T-helper 1 cell (primary cell): ENCODE measurements at regions not wholly inside any gene's neighbourhood (a gene's known extent, or its start where the extent isn't known, plus 50 kb on each side); places are given as distances from the start of the nearest gene placed in this dataset.
"Not testable (repeated sequence)": the region's sequence is repeated elsewhere in the genome, so short reads cannot be mapped to it uniquely, and the experiment has no call there.

Experiments
- DNase-seq, 5 donors: peaks; one replicate each; pipeline ENCODE4 v3.0.0-alpha.2; 2012 to 2020

DNA sequence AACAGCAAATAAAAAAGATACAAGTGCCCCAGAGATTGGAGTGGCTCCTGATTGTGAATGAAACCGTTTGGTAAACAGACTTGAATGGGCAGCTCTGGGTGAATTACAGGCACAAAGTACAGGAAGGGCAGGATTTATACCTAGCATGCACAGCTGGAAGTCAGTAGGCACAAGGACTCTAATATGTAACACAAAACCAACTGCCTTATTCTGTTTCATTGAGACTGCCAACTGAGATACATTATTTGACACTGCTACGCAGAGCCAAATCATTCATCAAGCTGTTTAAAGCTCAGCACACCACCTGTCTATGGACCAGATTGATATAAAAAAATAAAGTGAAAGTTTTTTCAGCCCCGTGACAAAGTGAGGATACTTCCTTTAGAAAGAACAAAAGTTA is 541.2 kb downstream of the NUP35 start:
- no peak for DNase-seq

DNA sequence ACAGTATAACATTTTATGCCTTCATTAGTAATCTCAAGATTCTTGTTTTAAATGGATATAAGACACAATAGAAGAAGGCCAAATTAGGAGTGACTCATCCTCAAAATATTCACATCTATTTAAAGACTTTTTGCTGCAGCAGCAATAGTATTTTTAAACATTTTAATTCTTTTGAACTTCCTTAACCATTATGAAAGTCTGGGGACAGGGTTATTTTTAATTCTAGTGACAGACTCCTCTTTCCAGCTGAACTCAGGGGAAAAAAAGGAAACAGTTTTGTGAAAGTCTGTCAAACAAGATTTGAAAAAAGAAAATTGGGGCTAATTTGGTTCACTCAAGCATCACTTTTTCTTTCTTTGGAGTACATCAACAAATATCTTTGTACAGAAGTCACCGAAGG is 541.8 kb downstream of the NUP35 start:
- no peak for DNase-seq

DNA sequence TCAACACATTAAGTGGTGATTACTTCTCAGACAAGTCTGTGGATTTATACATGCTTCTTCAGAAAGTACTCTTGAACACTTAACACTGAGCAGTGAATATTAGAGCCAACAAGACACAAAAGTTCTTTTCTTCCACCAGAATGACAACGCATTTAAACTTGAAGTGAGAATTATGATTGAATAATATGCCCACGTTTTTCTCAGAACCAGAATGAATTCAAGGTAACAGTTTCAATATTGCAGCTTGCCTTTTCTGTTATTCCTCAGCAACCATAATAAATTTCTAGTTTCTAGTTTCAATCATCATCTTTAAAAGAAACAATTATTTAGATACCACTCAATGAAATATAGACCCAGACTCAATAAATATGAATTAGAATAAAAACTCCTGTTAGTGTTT is 547.0 kb downstream of the NUP35 start:
- DNase-seq, result no peak

DNA sequence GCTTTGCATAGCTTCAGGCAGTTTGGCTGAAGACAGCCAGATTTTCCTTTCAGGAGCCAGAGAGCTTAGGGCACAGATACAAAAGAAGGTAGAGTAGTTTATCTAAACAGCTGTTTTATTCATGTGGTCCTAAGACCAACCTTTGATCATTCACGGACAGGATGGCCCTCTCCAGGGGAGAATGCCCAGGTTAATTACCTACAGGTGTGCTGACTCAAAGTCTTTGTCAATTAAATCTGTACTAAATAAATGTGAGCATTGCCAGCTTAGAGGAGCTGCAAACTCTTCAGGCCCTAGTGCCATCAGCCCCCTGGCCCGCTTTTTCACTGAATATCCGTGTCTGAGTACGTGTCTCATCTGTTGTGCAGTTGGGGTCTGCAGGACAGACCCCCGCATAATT is 554.7 kb downstream of the NUP35 start:
- no peak for DNase-seq

DNA sequence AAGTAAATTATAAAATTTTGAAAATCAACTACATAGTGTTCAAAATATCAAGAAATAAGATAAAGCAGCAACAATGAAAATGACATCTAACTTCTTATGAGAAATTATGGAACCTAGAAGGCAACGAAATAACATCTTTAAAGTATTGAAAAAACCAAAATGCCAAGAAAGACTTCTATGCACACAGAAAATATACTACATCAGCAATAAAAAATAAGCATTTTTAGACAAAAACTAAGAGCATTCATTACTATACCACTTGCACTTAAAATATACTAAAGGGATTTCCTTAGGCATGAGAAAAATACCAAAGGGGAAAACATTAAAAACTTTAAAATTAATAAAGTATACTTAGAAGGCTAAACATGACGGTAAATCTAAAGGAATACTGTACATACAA is 556.3 kb downstream of the NUP35 start:
- no peak for DNase-seq

DNA sequence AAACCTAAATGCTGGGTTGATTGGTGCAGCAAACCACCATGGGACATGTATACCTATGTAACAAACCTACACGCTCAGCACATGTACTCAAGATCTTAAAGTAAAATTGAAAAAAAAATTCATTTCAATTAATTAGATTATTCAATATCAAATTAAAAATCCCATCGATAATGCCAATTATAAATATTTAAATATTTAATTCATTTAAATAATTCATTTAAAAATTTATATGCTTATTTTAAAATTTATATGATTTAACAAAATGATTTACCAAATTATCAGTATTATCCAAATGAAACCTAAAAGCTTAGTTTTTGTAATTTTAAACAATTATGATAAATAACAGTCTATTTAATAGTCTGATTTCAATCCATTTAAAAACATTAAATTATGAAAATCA is 560.4 kb downstream of the NUP35 start:
- no peak for DNase-seq

DNA sequence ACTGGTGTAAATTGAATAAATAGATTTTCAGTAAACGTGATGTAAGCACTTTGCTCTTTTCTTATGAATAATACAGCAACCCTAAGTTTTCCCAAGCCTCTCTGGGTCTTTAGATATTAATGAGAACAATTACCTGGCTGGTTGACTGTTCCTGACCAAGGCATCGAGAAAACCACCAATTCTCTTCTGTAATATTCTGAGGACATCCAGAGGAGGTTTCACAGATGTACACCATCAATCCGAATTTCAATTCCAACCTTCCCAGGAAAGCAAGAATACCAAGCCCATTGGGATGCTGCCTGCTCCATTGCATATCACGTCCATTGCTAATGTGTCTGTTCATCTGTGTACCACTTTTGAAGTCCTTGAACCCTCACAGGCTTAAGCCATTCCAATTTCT is 571.8 kb downstream of the NUP35 start:
- no peak for DNase-seq

DNA sequence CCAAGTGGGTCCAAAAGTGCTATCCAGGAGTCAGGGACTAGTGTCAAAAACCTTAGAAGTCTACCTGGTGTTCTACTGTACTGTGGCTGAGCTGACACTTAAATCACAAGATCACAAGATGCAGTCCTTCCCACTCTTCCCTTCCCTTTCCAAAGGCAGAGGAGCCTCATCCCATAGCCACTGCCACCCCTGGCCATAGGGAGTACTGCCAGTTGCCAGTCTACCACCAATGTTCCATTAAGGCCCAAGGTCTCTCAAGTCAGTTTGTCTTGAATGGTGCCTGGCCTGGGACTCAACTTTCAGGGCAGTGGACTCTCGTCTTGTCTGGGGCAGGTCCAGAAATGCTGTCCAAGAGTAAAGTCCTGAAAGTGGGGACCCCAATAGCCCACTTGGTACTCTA is 585.6 kb downstream of the NUP35 start:
- no peak for DNase-seq

DNA sequence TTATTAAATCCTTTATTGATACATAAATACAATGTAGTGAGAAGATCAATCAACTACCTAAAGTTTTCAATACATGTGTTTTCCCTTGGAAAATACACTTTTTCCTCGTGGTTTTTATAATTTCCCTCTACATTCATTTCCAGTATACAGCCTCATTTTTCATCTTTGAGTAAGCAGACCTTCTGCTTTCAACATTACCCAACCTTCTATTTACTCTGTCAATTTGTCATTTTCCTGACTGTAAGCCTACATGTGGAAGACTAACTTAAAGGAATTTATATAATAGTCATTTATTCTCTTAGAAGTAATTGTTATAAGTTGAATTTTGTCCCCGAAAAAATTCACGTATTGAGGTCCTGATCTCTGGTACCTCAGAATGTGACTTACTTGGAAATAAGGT is 594.0 kb downstream of the NUP35 start:
- no peak for DNase-seq

DNA sequence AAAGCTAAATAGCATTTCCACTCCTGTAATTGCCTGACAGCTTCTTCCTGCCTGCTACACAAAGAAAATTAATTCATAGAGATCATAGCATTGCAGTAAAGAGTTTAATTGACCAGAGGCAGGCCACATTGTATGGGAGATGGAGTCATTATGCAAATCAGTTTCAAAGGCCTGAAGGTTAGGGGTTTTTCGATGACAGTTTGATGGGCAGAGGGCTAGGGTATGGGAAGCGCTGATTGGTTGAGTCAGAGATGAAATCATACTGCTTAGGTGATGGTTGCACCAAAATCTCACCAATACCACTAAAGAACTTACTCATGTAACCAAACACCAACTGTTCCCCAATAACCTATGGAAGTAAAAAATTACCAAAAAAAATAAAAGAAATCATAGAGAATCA is 599.0 kb downstream of the NUP35 start:
- no peak for DNase-seq

DNA sequence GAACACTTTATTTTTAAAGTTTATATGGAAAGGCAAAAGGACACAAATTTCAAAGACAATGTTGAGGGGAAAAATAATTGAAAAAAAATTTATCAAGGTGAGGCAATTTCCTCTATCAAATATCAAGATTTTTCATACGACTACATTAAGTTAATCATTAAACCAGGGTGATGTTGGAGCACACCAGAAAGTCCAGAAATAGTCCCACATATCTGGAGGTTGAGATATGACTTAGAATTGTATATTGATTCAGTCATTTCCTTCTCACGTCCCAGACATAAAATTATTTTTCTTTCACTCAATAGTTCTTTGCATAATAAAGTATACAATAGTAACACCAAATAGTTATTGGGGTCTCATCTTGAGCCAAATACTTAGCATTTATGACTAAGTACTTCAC is 605.1 kb downstream of the NUP35 start:
- no peak for DNase-seq

DNA sequence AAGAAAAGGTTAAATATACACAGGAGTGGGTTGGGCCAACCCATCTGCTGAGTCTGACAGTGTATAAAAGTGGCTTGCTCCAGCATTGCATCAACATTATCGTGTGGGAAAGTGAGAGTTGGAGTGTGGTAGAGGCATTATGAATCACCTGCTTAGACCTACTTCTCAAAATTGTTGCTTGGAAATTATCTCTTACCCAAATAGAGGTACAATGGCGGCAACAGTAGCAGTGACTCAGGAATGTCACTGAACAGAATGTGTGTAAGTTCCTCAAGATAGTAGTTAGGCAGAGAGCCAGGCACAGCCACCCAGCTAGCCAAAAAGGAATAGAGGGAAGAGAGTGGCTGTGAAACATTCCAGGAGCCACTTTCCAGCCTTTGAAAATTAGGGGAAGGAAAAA is 616.0 kb downstream of the NUP35 start:
- DNase-seq, result no peak

DNA sequence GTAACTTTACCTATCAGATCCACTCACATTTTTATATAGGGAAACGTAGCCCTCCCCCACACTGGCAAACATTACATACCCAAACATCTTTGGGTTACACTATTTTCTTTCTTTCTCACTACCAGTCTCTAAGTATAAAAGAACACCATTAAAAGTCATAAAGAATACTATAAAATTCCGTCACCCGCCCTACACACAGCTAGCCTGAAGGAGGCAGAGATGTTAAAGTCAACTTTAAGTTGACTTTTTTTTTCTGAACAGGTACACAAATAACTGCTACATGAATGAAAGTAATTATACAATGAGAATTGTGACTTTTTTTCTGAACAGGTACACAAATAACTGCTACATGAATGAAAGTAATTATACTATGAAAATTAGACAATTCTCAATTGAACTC is 628.3 kb downstream of the NUP35 start:
- no peak for DNase-seq

DNA sequence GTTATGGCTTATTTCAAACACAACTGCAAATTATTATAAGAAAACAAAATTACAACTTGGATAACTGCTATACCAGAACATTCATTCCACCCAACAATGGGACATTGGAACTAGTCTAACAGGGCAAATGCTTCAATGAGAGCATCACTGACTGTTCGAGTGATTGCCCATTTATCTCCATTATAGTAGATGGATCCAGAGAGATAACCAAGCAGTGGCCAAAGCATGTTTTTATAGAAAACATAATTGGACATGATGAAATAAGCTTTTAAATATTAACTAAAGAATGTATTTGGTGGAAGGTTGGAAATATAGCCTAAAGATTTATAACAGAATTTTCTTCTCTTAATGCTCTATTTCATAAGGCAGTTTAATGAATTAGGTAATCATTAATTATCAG is 634.8 kb downstream of the NUP35 start:
- DNase-seq, result no peak

DNA sequence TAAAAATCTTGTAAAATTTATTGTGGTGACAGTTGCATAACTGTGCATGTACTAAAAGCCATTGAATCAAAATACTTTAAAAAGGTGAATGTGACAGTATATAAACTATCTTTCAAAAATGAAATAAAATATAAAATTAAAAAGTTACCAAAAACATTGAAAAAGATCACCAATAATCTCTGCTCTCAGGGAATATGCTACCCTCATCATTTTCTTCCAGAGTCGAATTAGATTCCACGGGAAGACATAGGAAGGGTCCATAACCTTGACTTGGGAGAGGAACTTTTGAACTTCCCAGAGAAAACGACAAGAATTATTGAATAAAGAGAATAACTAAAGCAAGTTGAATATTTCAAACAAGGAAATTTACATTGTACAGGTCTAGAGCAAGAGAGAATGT is 649.5 kb downstream of the NUP35 start:
- no peak for DNase-seq

DNA sequence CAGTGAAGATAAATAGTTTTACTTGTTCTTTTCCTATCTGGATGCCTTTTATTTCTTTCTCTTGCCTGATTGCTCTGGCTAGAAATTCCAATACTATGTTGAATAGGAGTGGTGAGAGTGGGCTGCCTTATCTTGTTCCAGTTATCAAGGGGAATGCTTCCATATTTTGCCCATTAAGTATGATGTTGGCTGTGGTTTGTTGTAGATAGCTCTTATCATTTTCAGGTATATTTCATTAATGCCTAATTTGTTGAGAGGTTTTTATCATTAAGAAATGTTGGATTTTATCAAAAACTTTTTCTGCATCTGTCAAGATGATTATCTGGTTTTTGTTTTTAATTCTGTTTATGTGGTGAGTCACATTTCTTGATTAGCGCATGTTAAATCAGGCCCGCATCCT is 655.8 kb downstream of the NUP35 start:
- no peak for DNase-seq

DNA sequence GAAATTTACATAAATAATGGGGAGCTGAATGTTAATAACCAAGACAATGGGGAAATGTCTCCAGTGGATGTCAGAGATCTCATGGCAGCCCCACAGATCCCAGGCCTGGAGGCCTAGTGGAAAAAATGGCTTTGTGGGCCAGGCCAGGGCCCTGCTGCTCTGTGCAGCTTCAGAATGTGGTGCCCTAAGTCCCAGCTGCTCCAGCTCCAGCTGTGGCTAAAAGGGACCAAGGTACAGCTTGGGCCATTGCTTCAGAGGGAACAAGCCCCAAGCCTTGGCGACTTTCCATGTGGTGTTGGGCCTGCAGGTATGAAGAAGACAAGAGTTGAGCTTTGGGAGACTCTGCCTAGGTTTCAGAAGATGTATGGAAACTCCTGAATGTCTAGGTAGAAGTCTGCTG is 658.2 kb downstream of the NUP35 start:
- no peak for DNase-seq

DNA sequence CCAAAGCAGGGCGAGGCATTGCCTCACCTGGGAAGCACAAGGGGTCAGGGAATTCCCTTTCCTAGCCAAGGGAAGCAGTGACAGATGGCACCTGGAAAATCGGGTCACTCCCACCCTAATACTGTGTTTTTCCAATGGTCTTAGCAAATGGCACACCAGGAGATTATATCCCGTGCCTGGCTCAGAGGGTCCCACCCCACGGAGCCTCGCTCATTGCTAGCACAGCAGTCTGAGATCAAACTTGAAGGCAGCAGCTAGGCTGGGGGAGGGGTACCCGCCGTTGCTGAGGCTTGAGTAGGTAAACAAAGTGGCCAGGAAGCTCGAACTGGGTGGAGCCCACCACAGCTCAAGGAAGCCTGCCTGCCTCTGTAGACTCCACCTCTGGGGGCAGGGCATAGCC is 664.6 kb downstream of the NUP35 start:
- DNase-seq, result not testable (repeated sequence)

DNA sequence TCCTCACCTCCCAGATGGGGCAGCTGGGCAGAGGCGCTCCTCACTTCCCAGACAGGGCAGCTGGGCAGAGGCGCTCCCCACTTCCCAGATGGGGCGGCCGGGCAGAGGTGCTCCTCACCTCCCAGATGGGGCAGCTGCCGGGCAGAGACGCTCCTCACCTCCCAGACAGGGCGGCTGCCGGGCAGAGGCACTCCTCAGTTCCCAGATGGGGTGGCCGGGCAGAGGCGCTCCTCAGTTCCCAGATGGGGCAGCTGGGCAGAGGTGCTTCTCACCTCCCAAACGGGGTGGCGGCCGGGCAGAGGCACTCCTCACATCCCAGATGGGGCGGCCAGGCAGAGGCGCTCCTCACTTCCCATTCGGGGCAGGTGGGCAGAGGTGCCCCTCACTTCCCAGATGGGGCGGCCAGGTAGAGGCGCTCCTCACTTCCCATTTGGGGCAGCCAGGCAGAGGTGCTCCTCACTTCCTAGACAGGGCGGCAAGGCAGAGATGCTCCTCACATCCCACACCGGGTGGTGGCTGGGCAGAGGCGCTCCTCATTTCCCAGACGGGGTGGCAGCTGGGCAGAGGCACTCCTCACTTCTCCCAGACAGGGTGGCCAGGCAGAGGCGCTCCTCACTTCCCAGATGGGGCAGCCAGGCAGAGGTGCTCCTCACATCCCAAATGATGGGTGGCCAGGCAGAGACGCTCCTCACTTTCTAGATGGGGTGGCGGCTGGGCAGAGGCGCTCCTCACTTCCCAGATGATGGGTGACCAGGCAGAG is 668.1 kb downstream of the NUP35 start:
- not testable (repeated sequence) for DNase-seq

DNA sequence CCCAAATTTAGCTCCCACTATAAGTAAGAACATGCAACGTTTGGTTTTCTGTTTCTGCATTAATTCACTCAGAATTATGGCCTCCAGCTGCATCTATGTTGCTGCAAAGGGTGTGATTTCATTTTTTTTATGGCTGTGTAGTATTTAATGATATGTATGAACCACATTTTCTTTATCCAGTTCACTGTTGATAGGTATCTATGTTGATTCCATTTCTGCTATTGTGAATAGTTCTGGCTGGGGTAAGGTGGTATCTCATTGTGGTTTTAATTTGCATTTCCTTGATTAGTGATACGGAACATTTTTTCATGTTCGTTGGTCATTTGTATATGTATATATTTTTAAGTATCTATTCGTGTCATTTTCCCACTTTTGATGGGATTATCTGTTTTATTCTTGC is 674.3 kb downstream of the NUP35 start:
- no peak for DNase-seq

DNA sequence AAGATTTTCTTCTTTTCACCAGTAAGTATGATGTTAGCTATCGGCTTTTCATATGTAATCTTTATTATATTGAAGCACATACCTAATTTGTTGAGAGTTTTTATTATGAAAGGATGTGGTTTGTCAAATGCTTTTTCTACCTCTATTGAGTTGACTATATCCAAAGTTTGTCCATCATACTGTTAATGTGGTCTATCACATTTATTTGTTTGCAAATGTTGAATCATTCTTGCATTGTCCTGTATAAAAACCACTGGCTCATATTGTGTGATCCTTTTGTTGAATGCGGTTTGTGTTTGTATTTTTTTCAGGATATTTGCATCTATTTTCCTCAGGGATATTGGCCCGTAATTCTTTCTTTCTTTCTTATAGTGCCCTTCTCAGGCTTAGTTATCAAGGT is 675.5 kb downstream of the NUP35 start:
- DNase-seq, result no peak

DNA sequence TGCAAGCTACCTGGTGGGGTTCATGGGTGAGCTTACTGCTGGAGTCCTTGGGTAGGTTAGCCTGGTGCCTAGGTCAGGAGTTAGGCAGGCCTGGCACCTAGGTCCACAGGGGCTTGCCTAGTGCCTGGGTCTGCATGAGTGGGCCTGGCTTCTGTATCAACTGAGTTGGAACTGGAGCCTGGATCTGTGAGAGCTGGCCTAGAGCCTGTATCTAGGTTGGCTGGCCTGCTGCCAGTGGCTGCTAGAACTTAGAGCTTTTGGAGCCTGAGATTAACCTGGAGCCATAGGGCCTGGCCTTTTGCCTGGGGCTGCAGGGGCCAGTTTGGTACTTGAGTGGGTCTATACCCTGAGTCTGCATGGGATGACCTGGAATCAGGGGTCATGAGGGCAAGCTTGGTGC is 679.4 kb downstream of the NUP35 start:
- no peak for DNase-seq

DNA sequence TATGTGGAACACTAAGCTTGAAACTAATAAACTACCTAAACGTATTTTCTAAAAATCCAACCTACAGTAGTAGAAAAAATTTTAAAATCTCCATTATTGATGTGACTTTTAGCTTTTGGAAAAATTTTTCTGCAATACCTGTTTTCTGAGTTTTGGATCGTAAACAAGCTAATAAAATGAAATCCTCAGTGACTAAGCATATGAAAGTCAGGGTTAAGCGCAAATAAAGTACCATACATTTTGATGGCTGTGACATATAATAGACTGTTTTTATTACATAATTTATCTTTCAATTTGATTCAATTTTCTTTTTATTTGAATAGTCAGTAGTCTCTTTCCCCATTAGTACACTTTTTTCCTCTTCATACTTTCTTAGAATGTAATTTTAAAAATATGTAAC is 683.6 kb downstream of the NUP35 start:
- DNase-seq, result no peak

DNA sequence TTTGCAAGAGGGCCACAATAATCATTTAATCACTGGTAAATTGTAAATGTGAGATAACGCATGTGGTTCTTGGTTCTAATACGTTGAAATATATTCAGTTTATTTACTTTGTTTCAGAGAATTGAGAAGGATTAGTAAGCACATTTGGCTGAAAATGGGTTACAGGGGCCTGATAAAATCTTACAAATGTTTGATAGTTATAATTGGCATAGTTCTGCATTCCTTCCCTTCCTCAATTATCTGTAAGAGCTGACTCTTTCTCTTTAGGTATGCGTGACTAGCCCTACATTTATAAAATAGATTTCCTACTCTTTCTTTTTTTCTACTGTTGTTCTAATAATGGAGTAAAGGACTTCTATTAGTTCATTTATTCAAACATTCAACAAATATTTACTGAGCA is 685.2 kb downstream of the NUP35 start:
- DNase-seq, result no peak

DNA sequence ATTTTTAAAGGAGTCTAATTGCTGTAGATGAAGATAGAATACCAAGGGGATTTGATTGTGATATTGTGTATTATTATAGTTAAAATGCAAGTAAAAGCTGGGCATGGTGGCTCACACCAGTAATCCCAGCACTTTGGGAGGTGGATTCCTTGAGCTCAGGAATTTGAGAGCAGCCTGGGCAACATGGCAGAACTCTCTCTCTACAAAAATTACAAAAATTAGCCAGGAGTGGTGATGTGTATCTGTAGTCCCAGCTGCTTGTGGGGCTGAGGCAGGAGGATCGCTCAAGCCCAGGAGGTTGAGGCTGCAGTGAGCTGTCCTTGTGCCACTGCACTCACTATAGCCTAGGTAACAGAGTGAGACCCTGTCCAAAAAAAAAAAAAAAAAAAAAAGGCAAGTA is 687.0 kb downstream of the NUP35 start:
- DNase-seq, result no peak

DNA sequence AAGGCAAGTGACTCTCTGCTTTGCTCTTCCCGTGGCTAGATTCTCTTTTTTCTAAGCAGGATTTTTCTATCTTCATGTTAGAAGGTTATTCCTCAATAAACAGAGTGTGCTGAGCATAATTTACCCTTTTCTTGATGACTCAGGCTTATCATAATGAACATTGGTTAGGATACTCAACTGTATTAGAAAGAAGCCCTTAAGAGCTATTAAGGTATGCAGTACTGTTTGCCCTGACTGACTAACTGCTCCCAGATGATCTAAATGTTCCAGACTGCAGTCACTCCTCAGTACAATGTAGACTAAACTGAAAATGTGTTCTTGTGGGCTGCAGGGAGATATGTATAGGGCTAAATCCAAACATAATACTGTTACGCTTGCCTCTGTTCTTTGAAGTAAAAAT is 687.8 kb downstream of the NUP35 start:
- no peak for DNase-seq
